ENCODE measurements at regions not wholly inside any gene's neighbourhood (a gene's known extent, or its start where the extent isn't known, plus 50 kb on each side); places are given as distances from the start of the nearest gene placed in this dataset.

GRCh38 chr6:108751851-108752732 lies 96.1 kb upstream of the ARMC2 start:
- no peak for FAIRE-seq

GRCh38 chr6:108752733-108753590 lies 95.3 kb upstream of the ARMC2 start:
- FAIRE-seq = no peak

- no peak for FAIRE-seq
Observed at GRCh38 chr6:108755257-108756240, 92.7 kb upstream of the ARMC2 start.

- FAIRE-seq = no peak
Observed at GRCh38 chr6:108757357-108757756, 90.9 kb upstream of the ARMC2 start.

GRCh38 chr6:108758884-108759283 lies 89.3 kb upstream of the ARMC2 start:
- no peak for FAIRE-seq

- no peak for FAIRE-seq
Observed at GRCh38 chr6:108760126-108761050, 87.8 kb upstream of the ARMC2 start.

GRCh38 chr6:108762394-108762793 lies 85.8 kb upstream of the ARMC2 start:
- FAIRE-seq = no peak

- no peak for FAIRE-seq
Observed at GRCh38 chr6:108763931-108764579, 84.2 kb upstream of the ARMC2 start.

GRCh38 chr6:108764580-108764950 lies 83.7 kb upstream of the ARMC2 start:
- no peak for FAIRE-seq

- FAIRE-seq = no peak
Observed at GRCh38 chr6:108765495-108765894, 82.7 kb upstream of the ARMC2 start.

- no peak for FAIRE-seq
Observed at GRCh38 chr6:108766419-108766818, 81.8 kb upstream of the ARMC2 start.

GRCh38 chr6:108766886-108767285 lies 81.3 kb upstream of the ARMC2 start:
- no peak for FAIRE-seq

- FAIRE-seq = no peak
Observed at GRCh38 chr6:108767418-108768165, 80.6 kb upstream of the ARMC2 start.

GRCh38 chr6:108768166-108768555 lies 80.1 kb upstream of the ARMC2 start:
- no peak for FAIRE-seq

- FAIRE-seq = no peak
Observed at GRCh38 chr6:108768792-108769524, 79.3 kb upstream of the ARMC2 start.

GRCh38 chr6:108771421-108771820 lies 76.8 kb upstream of the ARMC2 start:
- FAIRE-seq = no peak

- no peak for FAIRE-seq
Observed at GRCh38 chr6:108774555-108774954, 73.7 kb upstream of the ARMC2 start.

GRCh38 chr6:108777536-108777935 lies 70.7 kb upstream of the ARMC2 start:
- no peak for FAIRE-seq

GRCh38 chr6:108778421-108779186 lies 69.6 kb upstream of the ARMC2 start:
- FAIRE-seq = no peak
